Panc1 (cell line): ENCODE measurements at regions not wholly inside any gene's neighbourhood (a gene's known extent, or its start where the extent isn't known, plus 50 kb on each side); places are given as distances from the start of the nearest gene placed in this dataset.
"Not testable (repeated sequence)": the region's sequence is repeated elsewhere in the genome, so short reads cannot be mapped to it uniquely, and the experiment has no call there.

Experiments used
- ATAC-seq: fragments of 200-7000 bp; cut with Tn5 transposase; 2 replicates; pipeline ENCODE4 v1.9.1; 2020; ENCODE audit warnings: mild to moderate bottlenecking, moderate library complexity
- BruUV-seq: library from RNA; stranded (reverse); fragments of 400-500 nt; replicated peaks from 2 replicates; lab custom pipeline; 2021; lab: Mats Ljungman, UMichigan
- CTCF ChIA-PET: fragments of 300-600 bp; sonication (Branson Sonifier 250); formaldehyde crosslinking; loops from one replicate; lab custom pipeline; 2022; ENCODE audit warnings: antibody characterized with exemption; lab: Charles Lee
- POLR2A ChIA-PET: fragments of 300-600 bp; sonication (Branson Sonifier 250); formaldehyde crosslinking; loops from one replicate; lab custom pipeline; 2022; ENCODE audit warnings: antibody characterized with exemption; lab: Charles Lee
- DNase-seq: peaks from one replicate; pipeline ENCODE4 v3.0.0-alpha.2; 2010; ENCODE audit warnings: low read depth, low spot score
- H3K27ac ChIP-seq: 2 replicates; pipeline ENCODE4 v1.5.1; 2011; ENCODE audit warnings: mild to moderate bottlenecking, low read length, inconsistent platforms
- H3K27me3 ChIP-seq: fragments of 200-500 bp; sonication (Bioruptor generic); 2 replicates; pipeline ENCODE4 v1.6.0; 2014; ENCODE audit warnings: low read length, inconsistent platforms; ENCODE audit not compliant: control insufficient read depth, insufficient read depth
- H3K36me3 ChIP-seq: fragments of 200-500 bp; sonication (Bioruptor generic); 2 replicates; pipeline ENCODE4 v1.5.1; 2014; ENCODE audit warnings: inconsistent platforms, mild to moderate bottlenecking, low read length, moderate library complexity; ENCODE audit not compliant: control insufficient read depth, insufficient read depth
- H3K4me1 ChIP-seq: 2 replicates; pipeline ENCODE4 v1.5.1; 2011; ENCODE audit warnings: inconsistent platforms, mild to moderate bottlenecking, low read length, moderate library complexity; ENCODE audit not compliant: control insufficient read depth, insufficient read depth
- H3K4me3 ChIP-seq, 2 experiments: 2 replicates each; pipeline ENCODE4 v1.5.1; 2011 to 2012; ENCODE audit warnings: low read depth in 2 of 2, low read length in 2 of 2, mild to moderate bottlenecking in 2 of 2, inconsistent platforms in 1 of 2, moderate library complexity in 1 of 2
- H3K9me3 ChIP-seq: fragments of 200-500 bp; sonication (Bioruptor generic); 2 replicates; pipeline ENCODE4 v1.5.1; 2014; ENCODE audit warnings: low read depth, mild to moderate bottlenecking, inconsistent platforms, low read length, moderate library complexity; ENCODE audit not compliant: control insufficient read depth, insufficient read depth
- POLR2AphosphoS5 ChIP-seq: IDR thresholded peaks from 2 replicates; pipeline ENCODE4 v1.6.1; 2012; ENCODE audit warnings: mild to moderate bottlenecking, low read depth, low read length, moderate library complexity
- SIN3A ChIP-seq: IDR thresholded peaks from 2 replicates; pipeline ENCODE4 v1.6.1; 2012; ENCODE audit warnings: low read depth, mild to moderate bottlenecking, low read length, moderate library complexity, borderline replicate concordance; ENCODE audit not compliant: insufficient read depth
- TCF7L2 ChIP-seq: IDR thresholded peaks from 2 replicates; pipeline ENCODE4 v1.6.1; 2011; ENCODE audit warnings: mild to moderate bottlenecking, low read depth, low read length, inconsistent platforms
- in situ Hi-C: cut with HindIII; loops from 2 replicates; pipeline ENCODE4 v1.10.0; 2016; ENCODE audit warnings: low sequenced_read_pairs, low pct_unique_long_range_greater_than_20kb
- intact Hi-C: fragments of 100-400 bp; cut with micrococcal nuclease; formaldehyde crosslinking; loops from one replicate; pipeline ENCODE4 v1.10.0; 2022; ENCODE audit not compliant: unreplicated experiment
- TF ChIP-seq, protein P1 (sequence below), 2 experiments: IDR thresholded peaks; 2 replicates each; pipeline ENCODE4 v1.6.1; 2011 to 2012; ENCODE audit warnings: low read depth in 2 of 2, control low read depth in 1 of 2, low read length in 1 of 2, mild to moderate bottlenecking in 1 of 2, moderate library complexity in 1 of 2; ENCODE audit not compliant: insufficient read depth in 1 of 2
- TF ChIP-seq, protein P2 (sequence below): fragments of 450-650 bp; IDR thresholded peaks from 2 replicates; pipeline ENCODE4 v1.5.1; 2017; ENCODE audit warnings: mild to moderate bottlenecking

- H3K4me1 ChIP-seq: peaks cover 3% of the 10 kb centered on the region; the same call in 1 of the 2 replicates
- ATAC-seq: no peak
- DNase-seq: no peak
- in situ Hi-C loops (no loop called here), intact Hi-C loops (no loop called here)
- H3K36me3 ChIP-seq: no peaks in the 10 kb centered on the region
- CTCF ChIA-PET: no interaction called here
- no TSS peak for BruUV-seq
- POLR2A ChIA-PET: no interaction called here
- H3K9me3 ChIP-seq: peaks cover 16% of the 10 kb centered on the region; the same call in 1 of the 2 replicates
- H3K4me3 ChIP-seq: no peak overlapping the region
- TF ChIP-seq TCF7L2 (no peak), SIN3A (no peak), POLR2AphosphoS5 (no peak)
- TF ChIP-seq, protein P1, sequence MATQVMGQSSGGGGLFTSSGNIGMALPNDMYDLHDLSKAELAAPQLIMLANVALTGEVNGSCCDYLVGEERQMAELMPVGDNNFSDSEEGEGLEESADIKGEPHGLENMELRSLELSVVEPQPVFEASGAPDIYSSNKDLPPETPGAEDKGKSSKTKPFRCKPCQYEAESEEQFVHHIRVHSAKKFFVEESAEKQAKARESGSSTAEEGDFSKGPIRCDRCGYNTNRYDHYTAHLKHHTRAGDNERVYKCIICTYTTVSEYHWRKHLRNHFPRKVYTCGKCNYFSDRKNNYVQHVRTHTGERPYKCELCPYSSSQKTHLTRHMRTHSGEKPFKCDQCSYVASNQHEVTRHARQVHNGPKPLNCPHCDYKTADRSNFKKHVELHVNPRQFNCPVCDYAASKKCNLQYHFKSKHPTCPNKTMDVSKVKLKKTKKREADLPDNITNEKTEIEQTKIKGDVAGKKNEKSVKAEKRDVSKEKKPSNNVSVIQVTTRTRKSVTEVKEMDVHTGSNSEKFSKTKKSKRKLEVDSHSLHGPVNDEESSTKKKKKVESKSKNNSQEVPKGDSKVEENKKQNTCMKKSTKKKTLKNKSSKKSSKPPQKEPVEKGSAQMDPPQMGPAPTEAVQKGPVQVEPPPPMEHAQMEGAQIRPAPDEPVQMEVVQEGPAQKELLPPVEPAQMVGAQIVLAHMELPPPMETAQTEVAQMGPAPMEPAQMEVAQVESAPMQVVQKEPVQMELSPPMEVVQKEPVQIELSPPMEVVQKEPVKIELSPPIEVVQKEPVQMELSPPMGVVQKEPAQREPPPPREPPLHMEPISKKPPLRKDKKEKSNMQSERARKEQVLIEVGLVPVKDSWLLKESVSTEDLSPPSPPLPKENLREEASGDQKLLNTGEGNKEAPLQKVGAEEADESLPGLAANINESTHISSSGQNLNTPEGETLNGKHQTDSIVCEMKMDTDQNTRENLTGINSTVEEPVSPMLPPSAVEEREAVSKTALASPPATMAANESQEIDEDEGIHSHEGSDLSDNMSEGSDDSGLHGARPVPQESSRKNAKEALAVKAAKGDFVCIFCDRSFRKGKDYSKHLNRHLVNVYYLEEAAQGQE (IDR thresholded peaks at IDR 0.05; ENCODE audit: insufficient read depth in 1 of 2, low read depth in 2 of 2, low read length in 1 of 2): no peak
- TF ChIP-seq, protein P2, sequence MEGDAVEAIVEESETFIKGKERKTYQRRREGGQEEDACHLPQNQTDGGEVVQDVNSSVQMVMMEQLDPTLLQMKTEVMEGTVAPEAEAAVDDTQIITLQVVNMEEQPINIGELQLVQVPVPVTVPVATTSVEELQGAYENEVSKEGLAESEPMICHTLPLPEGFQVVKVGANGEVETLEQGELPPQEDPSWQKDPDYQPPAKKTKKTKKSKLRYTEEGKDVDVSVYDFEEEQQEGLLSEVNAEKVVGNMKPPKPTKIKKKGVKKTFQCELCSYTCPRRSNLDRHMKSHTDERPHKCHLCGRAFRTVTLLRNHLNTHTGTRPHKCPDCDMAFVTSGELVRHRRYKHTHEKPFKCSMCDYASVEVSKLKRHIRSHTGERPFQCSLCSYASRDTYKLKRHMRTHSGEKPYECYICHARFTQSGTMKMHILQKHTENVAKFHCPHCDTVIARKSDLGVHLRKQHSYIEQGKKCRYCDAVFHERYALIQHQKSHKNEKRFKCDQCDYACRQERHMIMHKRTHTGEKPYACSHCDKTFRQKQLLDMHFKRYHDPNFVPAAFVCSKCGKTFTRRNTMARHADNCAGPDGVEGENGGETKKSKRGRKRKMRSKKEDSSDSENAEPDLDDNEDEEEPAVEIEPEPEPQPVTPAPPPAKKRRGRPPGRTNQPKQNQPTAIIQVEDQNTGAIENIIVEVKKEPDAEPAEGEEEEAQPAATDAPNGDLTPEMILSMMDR: no peak
- no peak overlapping the region for H3K27ac ChIP-seq
- H3K27me3 ChIP-seq: no peaks in the 10 kb centered on the region
These were observed 75.0 kb upstream of the CTBP2 start for GRCh38 chr10:125235093-125236069.

DNA sequence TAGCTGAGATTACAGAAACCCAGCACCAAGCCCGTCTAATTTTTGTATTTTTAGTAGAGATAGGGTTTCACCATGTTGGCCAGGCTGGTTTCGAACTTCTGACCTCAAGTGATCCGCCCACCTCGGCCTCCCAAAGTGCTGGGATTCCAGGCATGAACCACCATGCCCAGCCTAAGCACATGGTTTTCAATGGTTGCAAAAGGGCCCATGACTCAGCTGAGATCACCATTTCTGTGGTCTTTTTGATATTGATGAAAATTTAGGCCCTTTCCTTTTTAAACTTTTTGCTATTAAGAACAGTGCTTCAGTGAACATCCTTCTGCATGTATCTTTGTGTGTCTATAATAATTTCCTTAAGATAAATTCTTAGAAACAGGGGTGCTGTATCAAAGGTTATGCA lies 74.2 kb upstream of the CTBP2 start:
- intact Hi-C loops, CTCF ChIA-PET, H3K4me1 ChIP-seq, ATAC-seq, DNase-seq, H3K27me3 ChIP-seq, BruUV-seq, H3K4me3 ChIP-seq, H3K27ac ChIP-seq, H3K36me3 ChIP-seq, POLR2A ChIA-PET, in situ Hi-C loops: not testable (repeated sequence)
- H3K9me3 ChIP-seq: peaks cover 16% of the 10 kb centered on the region; the same call in 1 of the 2 replicates

GRCh38 chr10:125233726-125234125 lies 73.4 kb upstream of the CTBP2 start:
- H3K27ac ChIP-seq: no peak overlapping the region
- H3K27me3 ChIP-seq: no peaks in the 10 kb centered on the region
- no peak for TF ChIP-seq SIN3A
- TF ChIP-seq, protein P1 (IDR thresholded peaks at IDR 0.05; ENCODE audit: insufficient read depth in 1 of 2, low read depth in 2 of 2, low read length in 1 of 2): no peak
- TF ChIP-seq TCF7L2: no peak
- no peak for TF ChIP-seq POLR2AphosphoS5
- BruUV-seq: no TSS peak
- CTCF ChIA-PET: no interaction called here
- POLR2A ChIA-PET: no interaction called here
- H3K4me3 ChIP-seq: no peak overlapping the region
- ATAC-seq: no peak
- H3K36me3 ChIP-seq: no peaks in the 10 kb centered on the region
- DNase-seq: no peak
- in situ Hi-C loops (no loop called here), intact Hi-C loops (no loop called here)
- H3K4me1 ChIP-seq: peaks cover 3% of the 10 kb centered on the region; the same call in 1 of the 2 replicates
- H3K9me3 ChIP-seq: peaks cover 8% of the 10 kb centered on the region; the same call in 1 of the 2 replicates
